Epithelial cell of proximal tubule (primary cell): ENCODE measurements at regions not wholly inside any gene's neighbourhood (a gene's known extent, or its start where the extent isn't known, plus 50 kb on each side); places are given as distances from the start of the nearest gene placed in this dataset.

Source experiments
- DNase-seq: peaks from one replicate; pipeline ENCODE4 v3.0.0-alpha.2; 2011; ENCODE audit warnings: low read depth
- H3K4me3 ChIP-seq: 2 replicates; pipeline ENCODE4 v1.5.1; 2011; ENCODE audit warnings: low read depth, mild to moderate bottlenecking, low read length
- CTCF ChIP-seq: conservative IDR thresholded peaks from 2 replicates; pipeline ENCODE4 v1.5.1; 2012; ENCODE audit warnings: low read depth, mild to moderate bottlenecking, low read length

GRCh38 chr17:77756846-77757560 is 201.5 kb upstream of the TNRC6C start:
- DNase-seq: no peak
- no peak for TF ChIP-seq CTCF

DNA sequence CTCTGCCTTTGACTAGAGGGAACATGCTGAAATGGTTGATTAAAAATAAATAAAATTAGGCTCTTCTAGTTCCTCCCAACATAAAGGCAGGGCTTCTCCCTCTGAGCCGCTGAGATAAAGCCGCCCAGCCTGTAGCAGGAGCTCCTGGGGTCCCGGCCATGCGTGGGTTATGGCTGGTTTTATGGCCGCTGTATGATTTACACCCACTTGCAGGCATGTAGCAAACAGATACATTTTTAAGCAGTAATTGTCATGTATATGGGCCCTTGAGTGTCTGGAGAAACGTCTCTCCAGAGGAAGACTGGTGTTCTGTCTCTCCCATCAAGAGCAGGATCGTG is 201.0 kb upstream of the TNRC6C start:
- no peak for TF ChIP-seq CTCF
- no peak for DNase-seq
- no peak overlapping the region for H3K4me3 ChIP-seq

More at GRCh38 chr17:77756846-77757560, 201.5 kb upstream of the TNRC6C start:
- no peak overlapping the region for H3K4me3 ChIP-seq

- H3K4me3 ChIP-seq: no peak overlapping the region
- DNase-seq: no peak
- TF ChIP-seq CTCF: no peak
Measured at GRCh38 chr17:77763023-77763422, 195.5 kb upstream of the TNRC6C start.

- DNase-seq: no peak
- TF ChIP-seq CTCF: no peak
Measured at GRCh38 chr17:77763575-77763974, 194.9 kb upstream of the TNRC6C start.

DNA sequence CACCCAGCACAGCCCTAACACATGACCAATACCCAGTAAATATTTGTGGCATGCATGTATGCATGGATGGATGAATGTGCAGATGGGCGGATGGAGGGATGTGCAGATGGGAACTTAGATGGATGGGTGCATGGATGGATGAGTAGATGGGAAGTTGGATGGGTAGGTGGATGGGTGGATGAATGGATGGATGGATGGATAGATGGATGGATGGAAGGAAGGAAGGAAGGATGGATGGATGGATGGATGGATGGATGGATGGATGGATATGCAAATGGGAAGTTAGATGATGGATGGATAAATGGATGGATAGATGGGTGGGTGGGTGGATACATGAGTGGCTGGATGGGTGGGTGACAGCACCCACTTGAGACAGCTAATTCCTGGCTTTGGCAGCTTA is 193.2 kb upstream of the TNRC6C start:
- H3K4me3 ChIP-seq: no peak overlapping the region
- no peak for DNase-seq
- no peak for TF ChIP-seq CTCF

More at GRCh38 chr17:77763575-77763974, 194.9 kb upstream of the TNRC6C start:
- no peak overlapping the region for H3K4me3 ChIP-seq

- no peak overlapping the region for H3K4me3 ChIP-seq
- TF ChIP-seq CTCF: no peak
- no peak for DNase-seq
Measured at GRCh38 chr17:77767148-77767547, 191.4 kb upstream of the TNRC6C start.

GRCh38 chr17:77768248-77768852 is 190.2 kb upstream of the TNRC6C start:
- no peak for TF ChIP-seq CTCF
- no peak for DNase-seq
- no peak overlapping the region for H3K4me3 ChIP-seq
